Neural cell (in vitro differentiated cells): ENCODE measurements at regions not wholly inside any gene's neighbourhood (a gene's known extent, or its start where the extent isn't known, plus 50 kb on each side); places are given as distances from the start of the nearest gene placed in this dataset.

Experiments used
- EP300 ChIP-seq: fragments of 450-650 bp; conservative IDR thresholded peaks from 2 replicates; pipeline ENCODE4 v1.6.1; 2014; ENCODE audit warnings: antibody characterized with exemption, mild to moderate bottlenecking, moderate library complexity; ENCODE audit not compliant: poor library complexity, severe bottlenecking
- EZH2 ChIP-seq: fragments of 200-600, 300-800 bp; shearing (Covaris generic), sonication (generic); IDR thresholded peaks from 2 replicates; pipeline ENCODE4 v1.6.1; 2014; ENCODE audit warnings: antibody characterized with exemption, low read length, borderline replicate concordance, mild to moderate bottlenecking; ENCODE audit not compliant: insufficient read depth, poor library complexity, severe bottlenecking
- MXI1 ChIP-seq: fragments of 450-650 bp; conservative IDR thresholded peaks from 2 replicates; pipeline ENCODE4 v1.6.1; 2014; ENCODE audit warnings: antibody characterized with exemption, mild to moderate bottlenecking; ENCODE audit not compliant: poor library complexity, severe bottlenecking
- TAF1 ChIP-seq: IDR thresholded peaks from 2 replicates; pipeline ENCODE4 v1.6.1; 2012; ENCODE audit warnings: low read depth
- TF ChIP-seq, protein P1 (sequence below): fragments of 450-650 bp; IDR thresholded peaks from 2 replicates; pipeline ENCODE4 v1.5.1; 2014; ENCODE audit warnings: antibody characterized with exemption, mild to moderate bottlenecking, moderate library complexity; ENCODE audit not compliant: poor library complexity, severe bottlenecking
- TF ChIP-seq, protein P2 (sequence below): IDR thresholded peaks from 2 replicates; pipeline ENCODE4 v1.6.1; 2012; ENCODE audit warnings: borderline replicate concordance

DNA sequence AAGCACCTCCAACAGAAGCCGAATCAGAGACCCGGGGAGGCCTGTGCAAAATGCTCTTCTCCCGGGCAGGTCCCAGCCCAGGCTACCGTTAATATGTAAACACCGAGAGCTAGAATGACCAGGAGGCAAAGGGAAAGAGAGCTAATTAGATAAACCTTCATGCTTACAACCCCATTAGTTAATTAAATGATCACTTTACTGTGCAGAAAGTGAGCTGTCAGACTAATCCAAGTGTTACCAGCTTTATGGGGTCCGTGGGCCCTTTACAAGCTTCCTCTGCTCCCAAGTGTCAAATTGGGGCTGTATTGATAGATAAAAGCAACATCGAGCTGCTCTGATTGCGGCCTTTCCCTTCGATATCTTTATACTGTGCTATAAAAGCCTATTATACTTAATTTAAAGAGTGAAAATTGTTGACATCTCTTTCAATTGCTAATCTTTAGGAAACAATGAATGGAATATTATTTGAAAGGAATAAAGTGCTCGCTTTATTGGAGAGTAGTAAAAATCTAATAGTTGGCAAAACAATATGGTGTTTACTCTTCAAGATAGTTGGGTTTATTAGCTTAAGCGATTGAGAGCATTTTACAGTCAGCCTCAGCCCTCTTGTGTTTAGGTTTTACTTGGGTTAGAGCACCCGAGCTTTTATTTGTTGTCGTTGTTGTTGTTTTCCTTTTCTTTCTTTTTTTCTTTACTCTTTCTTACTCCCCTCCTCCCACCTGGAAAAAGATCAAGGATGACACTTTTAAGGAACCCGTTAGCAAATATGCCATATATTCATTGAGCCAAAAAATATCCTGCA is 189.3 kb upstream of the GPR12 start:
- no peak for TF ChIP-seq MXI1
- TF ChIP-seq, protein P1, sequence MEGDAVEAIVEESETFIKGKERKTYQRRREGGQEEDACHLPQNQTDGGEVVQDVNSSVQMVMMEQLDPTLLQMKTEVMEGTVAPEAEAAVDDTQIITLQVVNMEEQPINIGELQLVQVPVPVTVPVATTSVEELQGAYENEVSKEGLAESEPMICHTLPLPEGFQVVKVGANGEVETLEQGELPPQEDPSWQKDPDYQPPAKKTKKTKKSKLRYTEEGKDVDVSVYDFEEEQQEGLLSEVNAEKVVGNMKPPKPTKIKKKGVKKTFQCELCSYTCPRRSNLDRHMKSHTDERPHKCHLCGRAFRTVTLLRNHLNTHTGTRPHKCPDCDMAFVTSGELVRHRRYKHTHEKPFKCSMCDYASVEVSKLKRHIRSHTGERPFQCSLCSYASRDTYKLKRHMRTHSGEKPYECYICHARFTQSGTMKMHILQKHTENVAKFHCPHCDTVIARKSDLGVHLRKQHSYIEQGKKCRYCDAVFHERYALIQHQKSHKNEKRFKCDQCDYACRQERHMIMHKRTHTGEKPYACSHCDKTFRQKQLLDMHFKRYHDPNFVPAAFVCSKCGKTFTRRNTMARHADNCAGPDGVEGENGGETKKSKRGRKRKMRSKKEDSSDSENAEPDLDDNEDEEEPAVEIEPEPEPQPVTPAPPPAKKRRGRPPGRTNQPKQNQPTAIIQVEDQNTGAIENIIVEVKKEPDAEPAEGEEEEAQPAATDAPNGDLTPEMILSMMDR: no peak
- TF ChIP-seq EP300: no peak
- TF ChIP-seq, protein P2, sequence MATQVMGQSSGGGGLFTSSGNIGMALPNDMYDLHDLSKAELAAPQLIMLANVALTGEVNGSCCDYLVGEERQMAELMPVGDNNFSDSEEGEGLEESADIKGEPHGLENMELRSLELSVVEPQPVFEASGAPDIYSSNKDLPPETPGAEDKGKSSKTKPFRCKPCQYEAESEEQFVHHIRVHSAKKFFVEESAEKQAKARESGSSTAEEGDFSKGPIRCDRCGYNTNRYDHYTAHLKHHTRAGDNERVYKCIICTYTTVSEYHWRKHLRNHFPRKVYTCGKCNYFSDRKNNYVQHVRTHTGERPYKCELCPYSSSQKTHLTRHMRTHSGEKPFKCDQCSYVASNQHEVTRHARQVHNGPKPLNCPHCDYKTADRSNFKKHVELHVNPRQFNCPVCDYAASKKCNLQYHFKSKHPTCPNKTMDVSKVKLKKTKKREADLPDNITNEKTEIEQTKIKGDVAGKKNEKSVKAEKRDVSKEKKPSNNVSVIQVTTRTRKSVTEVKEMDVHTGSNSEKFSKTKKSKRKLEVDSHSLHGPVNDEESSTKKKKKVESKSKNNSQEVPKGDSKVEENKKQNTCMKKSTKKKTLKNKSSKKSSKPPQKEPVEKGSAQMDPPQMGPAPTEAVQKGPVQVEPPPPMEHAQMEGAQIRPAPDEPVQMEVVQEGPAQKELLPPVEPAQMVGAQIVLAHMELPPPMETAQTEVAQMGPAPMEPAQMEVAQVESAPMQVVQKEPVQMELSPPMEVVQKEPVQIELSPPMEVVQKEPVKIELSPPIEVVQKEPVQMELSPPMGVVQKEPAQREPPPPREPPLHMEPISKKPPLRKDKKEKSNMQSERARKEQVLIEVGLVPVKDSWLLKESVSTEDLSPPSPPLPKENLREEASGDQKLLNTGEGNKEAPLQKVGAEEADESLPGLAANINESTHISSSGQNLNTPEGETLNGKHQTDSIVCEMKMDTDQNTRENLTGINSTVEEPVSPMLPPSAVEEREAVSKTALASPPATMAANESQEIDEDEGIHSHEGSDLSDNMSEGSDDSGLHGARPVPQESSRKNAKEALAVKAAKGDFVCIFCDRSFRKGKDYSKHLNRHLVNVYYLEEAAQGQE: no peak
- no peak for TF ChIP-seq EZH2
- TF ChIP-seq TAF1: no peak
